Retinal pigment epithelial cell (primary cell): ENCODE measurements at regions not wholly inside any gene's neighbourhood (a gene's known extent, or its start where the extent isn't known, plus 50 kb on each side); places are given as distances from the start of the nearest gene placed in this dataset.

Source experiments
- DNase-seq: peaks from one replicate; pipeline ENCODE4 v3.0.0-alpha.2; 2010; ENCODE audit warnings: low read depth
- H3K4me3 ChIP-seq: 2 replicates; pipeline ENCODE4 v1.5.1; 2011; ENCODE audit warnings: mild to moderate bottlenecking, low read length, control low read depth, moderate library complexity
- CTCF ChIP-seq: conservative IDR thresholded peaks from 2 replicates; pipeline ENCODE4 v1.5.1; 2011; ENCODE audit warnings: low read depth, low read length, control low read depth, inconsistent platforms

- TF ChIP-seq CTCF = no peak
- DNase-seq = no peak
- H3K4me3 ChIP-seq = no peak overlapping the region
Observed at GRCh38 chr3:95887114-95887513, 927.3 kb upstream of the EPHA6 start.

GRCh38 chr3:95894820-95895219 lies 919.6 kb upstream of the EPHA6 start:
- TF ChIP-seq CTCF = no peak
- no peak overlapping the region for H3K4me3 ChIP-seq
- DNase-seq = no peak

- TF ChIP-seq CTCF = no peak
- H3K4me3 ChIP-seq = no peak overlapping the region
- no peak for DNase-seq
Observed at GRCh38 chr3:95899494-95899893, 914.9 kb upstream of the EPHA6 start.

GRCh38 chr3:95899911-95900310 lies 914.5 kb upstream of the EPHA6 start:
- no peak for DNase-seq
- TF ChIP-seq CTCF = no peak
- no peak overlapping the region for H3K4me3 ChIP-seq

- no peak overlapping the region for H3K4me3 ChIP-seq
- no peak for DNase-seq
- TF ChIP-seq CTCF = no peak
Observed at GRCh38 chr3:95901948-95902347, 912.4 kb upstream of the EPHA6 start.

GRCh38 chr3:95905182-95905581 lies 909.2 kb upstream of the EPHA6 start:
- TF ChIP-seq CTCF = no peak
- no peak for DNase-seq
- no peak overlapping the region for H3K4me3 ChIP-seq

- no peak for TF ChIP-seq CTCF
- no peak overlapping the region for H3K4me3 ChIP-seq
Observed at GRCh38 chr3:95911767-95912166, 902.6 kb upstream of the EPHA6 start.

More at GRCh38 chr3:95911767-95912166, 902.6 kb upstream of the EPHA6 start:
- DNase-seq = no peak
